PC-9 (cell line): ENCODE measurements at regions not wholly inside any gene's neighbourhood (a gene's known extent, or its start where the extent isn't known, plus 50 kb on each side); places are given as distances from the start of the nearest gene placed in this dataset.

Experiments used
- BruUV-seq: library from RNA; stranded (reverse); fragments of 400-500 nt; replicated peaks from 2 replicates; lab custom pipeline; 2021; lab: Mats Ljungman, UMichigan
- CTCF ChIA-PET: fragments of 300-600 bp; sonication (Branson Sonifier 250); formaldehyde crosslinking; loops from one replicate; lab custom pipeline; 2022; ENCODE audit warnings: antibody characterized with exemption; lab: Charles Lee
- POLR2A ChIA-PET: fragments of 300-600 bp; sonication (Branson Sonifier 250); formaldehyde crosslinking; loops from one replicate; lab custom pipeline; 2022; ENCODE audit warnings: antibody characterized with exemption; ENCODE audit not compliant: unreplicated experiment; lab: Charles Lee
- DNase-seq, 2 experiments: peaks; one replicate each; pipeline versions ENCODE4 v3.0.0 to v3.0.0-alpha.2; 2015 to 2022; ENCODE audit warnings: mixed read lengths in 1 of 2
- H2AFZ ChIP-seq: fragments of 200-600 bp; sonication (generic); 2 replicates; pipeline ENCODE4 v1.8.1; 2017; ENCODE audit warnings: antibody characterized with exemption
- H3F3A ChIP-seq: fragments of 200-600 bp; sonication (generic); 2 replicates; pipeline ENCODE4 v1.8.1; 2017; ENCODE audit warnings: antibody characterized with exemption, mild to moderate bottlenecking, low read depth; ENCODE audit not compliant: insufficient read depth
- H3K27ac ChIP-seq: fragments of 200-600 bp; sonication (generic); 2 replicates; pipeline ENCODE4 v1.6.1; 2016; ENCODE audit warnings: mixed run types
- H3K27me3 ChIP-seq: fragments of 200-600 bp; sonication (generic); 2 replicates; pipeline ENCODE4 v1.6.1; 2016; ENCODE audit warnings: low read depth, mixed run types; ENCODE audit not compliant: insufficient read depth
- H3K36me3 ChIP-seq: fragments of 200-600 bp; sonication (generic); 2 replicates; pipeline ENCODE4 v1.6.1; 2016; ENCODE audit warnings: low read depth, mixed run types
- H3K4me1 ChIP-seq: fragments of 200-600 bp; sonication (generic); replicated peaks from 2 replicates; pipeline ENCODE4 v1.6.1; 2016; ENCODE audit warnings: mixed run types; ENCODE audit not compliant: insufficient read depth
- H3K4me2 ChIP-seq: fragments of 200-600 bp; sonication (generic); 2 replicates; pipeline ENCODE4 v1.6.1; 2017; ENCODE audit warnings: mixed run types
- H3K4me3 ChIP-seq: fragments of 200-600 bp; sonication (generic); 2 replicates; pipeline ENCODE4 v1.6.1; 2016; ENCODE audit warnings: mixed run types
- H3K79me2 ChIP-seq: fragments of 200-600 bp; sonication (generic); 2 replicates; pipeline ENCODE4 v1.6.1; 2017; ENCODE audit warnings: low read depth, mixed run types
- H3K9me2 ChIP-seq: fragments of 200-600 bp; sonication (generic); 2 replicates; pipeline ENCODE4 v1.8.1; 2017; ENCODE audit warnings: mild to moderate bottlenecking; ENCODE audit not compliant: insufficient read depth
- H3K9me3 ChIP-seq: fragments of 200-600 bp; sonication (generic); 2 replicates; pipeline ENCODE4 v1.8.1; 2016; ENCODE audit warnings: low read depth; ENCODE audit not compliant: insufficient read depth
- H4K20me1 ChIP-seq: fragments of 200-600 bp; sonication (generic); 2 replicates; pipeline ENCODE4 v1.8.1; 2017; ENCODE audit not compliant: insufficient read depth
- EZH2 ChIP-seq: fragments of 200-600 bp; sonication (generic); IDR thresholded peaks from 2 replicates; pipeline ENCODE4 v1.8.0; 2017; ENCODE audit warnings: antibody characterized with exemption, low read depth
- intact Hi-C: fragments of 100-400 bp; cut with micrococcal nuclease; formaldehyde crosslinking; loops from one replicate; pipeline ENCODE4 v1.10.0; 2022; ENCODE audit not compliant: unreplicated experiment
- TF ChIP-seq, protein P1 (sequence below): fragments of 200-600 bp; sonication (generic); conservative IDR thresholded peaks from 2 replicates; pipeline ENCODE4 v1.6.1; 2017; ENCODE audit warnings: mixed run types, antibody characterized with exemption, mild to moderate bottlenecking, moderate library complexity

DNA sequence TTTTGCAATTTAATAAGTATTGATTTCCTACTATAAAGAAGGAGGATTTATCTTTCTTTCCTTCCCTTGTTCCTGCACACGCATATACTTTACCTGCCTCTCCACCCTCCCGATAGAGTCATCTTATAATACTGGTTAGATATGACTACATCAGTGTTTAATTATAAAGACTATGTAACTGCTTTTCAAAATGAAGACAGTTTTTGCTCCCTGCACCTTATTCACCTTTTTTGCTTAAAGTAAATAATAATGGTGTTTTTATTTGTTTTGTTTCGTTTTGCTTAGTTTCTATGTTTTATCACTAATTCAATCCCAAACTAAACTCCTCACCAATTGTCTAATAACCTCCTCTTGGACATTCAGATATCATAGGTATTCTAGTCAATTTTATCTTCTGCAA lies 101.9 kb upstream of the RORA start:
- Histone ChIP-seq H3K4me2 (no peak overlapping the region), H3K9me3 (no peaks in the 10 kb centered on the region), H3K4me3 (no peak overlapping the region), H4K20me1 (no peaks in the 10 kb centered on the region), H3K9me2 (no peaks in the 10 kb centered on the region), H2AFZ (no peak overlapping the region), H3K27ac (no peak overlapping the region), H3F3A (no peaks in the 10 kb centered on the region), H3K4me1 (no peaks in the 10 kb centered on the region), H3K36me3 (no peaks in the 10 kb centered on the region), H3K79me2 (no peaks in the 10 kb centered on the region), H3K27me3 (peaks cover 5% of the 10 kb centered on the region)
- no TSS peak for BruUV-seq
- ChIA-PET POLR2A (no interaction called here), CTCF (no interaction called here)
- no peak for DNase-seq
- no peak for TF ChIP-seq EZH2
- TF ChIP-seq, protein P1, sequence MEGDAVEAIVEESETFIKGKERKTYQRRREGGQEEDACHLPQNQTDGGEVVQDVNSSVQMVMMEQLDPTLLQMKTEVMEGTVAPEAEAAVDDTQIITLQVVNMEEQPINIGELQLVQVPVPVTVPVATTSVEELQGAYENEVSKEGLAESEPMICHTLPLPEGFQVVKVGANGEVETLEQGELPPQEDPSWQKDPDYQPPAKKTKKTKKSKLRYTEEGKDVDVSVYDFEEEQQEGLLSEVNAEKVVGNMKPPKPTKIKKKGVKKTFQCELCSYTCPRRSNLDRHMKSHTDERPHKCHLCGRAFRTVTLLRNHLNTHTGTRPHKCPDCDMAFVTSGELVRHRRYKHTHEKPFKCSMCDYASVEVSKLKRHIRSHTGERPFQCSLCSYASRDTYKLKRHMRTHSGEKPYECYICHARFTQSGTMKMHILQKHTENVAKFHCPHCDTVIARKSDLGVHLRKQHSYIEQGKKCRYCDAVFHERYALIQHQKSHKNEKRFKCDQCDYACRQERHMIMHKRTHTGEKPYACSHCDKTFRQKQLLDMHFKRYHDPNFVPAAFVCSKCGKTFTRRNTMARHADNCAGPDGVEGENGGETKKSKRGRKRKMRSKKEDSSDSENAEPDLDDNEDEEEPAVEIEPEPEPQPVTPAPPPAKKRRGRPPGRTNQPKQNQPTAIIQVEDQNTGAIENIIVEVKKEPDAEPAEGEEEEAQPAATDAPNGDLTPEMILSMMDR: no peak
- intact Hi-C loops: no loop called here

DNA sequence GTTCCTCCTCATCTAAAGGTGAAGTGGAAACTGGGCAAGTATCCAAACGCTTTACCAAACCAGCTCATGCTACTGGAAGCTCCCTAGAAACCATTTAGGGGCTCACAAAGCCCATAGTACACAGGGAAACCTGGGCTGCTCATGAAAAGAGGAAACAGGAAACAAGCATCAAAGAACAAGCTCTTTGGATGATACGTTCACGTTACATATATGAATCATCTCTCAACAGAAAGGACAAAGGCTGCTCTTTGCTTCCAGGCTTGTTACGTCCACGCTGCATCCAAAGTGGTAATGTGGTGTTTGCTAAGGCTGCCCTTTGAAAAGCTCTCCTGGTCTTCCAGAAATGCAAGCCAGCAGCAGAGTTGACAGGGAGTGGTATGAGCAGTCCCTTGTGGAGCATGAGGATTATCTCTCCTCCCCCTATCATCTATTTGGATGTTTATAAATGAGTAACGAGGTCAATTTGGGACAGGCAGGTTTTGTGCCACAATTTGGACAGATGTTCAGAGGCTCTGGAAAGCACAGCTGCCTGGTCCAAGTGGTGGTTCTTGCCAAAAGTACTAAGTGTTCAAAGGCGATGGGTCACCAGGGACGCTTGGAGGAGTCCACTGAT lies 98.0 kb upstream of the RORA start:
- no peaks in the 10 kb centered on the region for H3K4me1 ChIP-seq
- H3K27me3 ChIP-seq: peaks cover 5% of the 10 kb centered on the region
- BruUV-seq: no TSS peak
- no peak overlapping the region for H2AFZ ChIP-seq
- H3K4me3 ChIP-seq: no peak overlapping the region
- no peak overlapping the region for H3K27ac ChIP-seq
- ChIA-PET CTCF (no interaction called here), POLR2A (no interaction called here)
- H3K9me3 ChIP-seq: no peaks in the 10 kb centered on the region
- TF ChIP-seq, protein P1: no peak
- TF ChIP-seq EZH2: no peak
- no peaks in the 10 kb centered on the region for H4K20me1 ChIP-seq
- H3K4me2 ChIP-seq: no peak overlapping the region
- no peaks in the 10 kb centered on the region for H3K79me2 ChIP-seq
- DNase-seq: no peak
- intact Hi-C loops: no loop called here
- no peaks in the 10 kb centered on the region for H3K9me2 ChIP-seq
- H3F3A ChIP-seq: no peaks in the 10 kb centered on the region
- no peaks in the 10 kb centered on the region for H3K36me3 ChIP-seq

- ChIA-PET CTCF (no interaction called here), POLR2A (no interaction called here)
- no peaks in the 10 kb centered on the region for H3K79me2 ChIP-seq
- intact Hi-C loops: no loop called here
- no TSS peak for BruUV-seq
- H3K9me2 ChIP-seq: no peaks in the 10 kb centered on the region
- no peaks in the 10 kb centered on the region for H3K36me3 ChIP-seq
- no peak overlapping the region for H3K4me2 ChIP-seq
- H2AFZ ChIP-seq: no peak overlapping the region
- no peak overlapping the region for H3K4me3 ChIP-seq
- no peaks in the 10 kb centered on the region for H3F3A ChIP-seq
- no peaks in the 10 kb centered on the region for H3K9me3 ChIP-seq
- TF ChIP-seq EZH2: no peak
- TF ChIP-seq, protein P1: no peak
- peaks cover 34% of the 10 kb centered on the region for H3K27me3 ChIP-seq
- H3K27ac ChIP-seq: no peak overlapping the region
- H4K20me1 ChIP-seq: no peaks in the 10 kb centered on the region
- DNase-seq: no peak
- no peaks in the 10 kb centered on the region for H3K4me1 ChIP-seq
Measured at GRCh38 chr15:61319892-61320291, 90.8 kb upstream of the RORA start.
